Panc1 (cell line): ENCODE measurements at regions not wholly inside any gene's neighbourhood (a gene's known extent, or its start where the extent isn't known, plus 50 kb on each side); places are given as distances from the start of the nearest gene placed in this dataset.

Experiments
- CTCF ChIP-seq: fragments of 450-650 bp; IDR thresholded peaks from 2 replicates; pipeline ENCODE4 v1.5.1; 2017; ENCODE audit warnings: mild to moderate bottlenecking
- REST ChIP-seq, 2 experiments: IDR thresholded peaks; 2 replicates each; pipeline ENCODE4 v1.6.1; 2011 to 2012; ENCODE audit warnings: low read depth in 2 of 2, control low read depth in 1 of 2, low read length in 1 of 2, mild to moderate bottlenecking in 1 of 2, moderate library complexity in 1 of 2; ENCODE audit not compliant: insufficient read depth in 1 of 2
- SIN3A ChIP-seq: IDR thresholded peaks from 2 replicates; pipeline ENCODE4 v1.6.1; 2012; ENCODE audit warnings: low read depth, mild to moderate bottlenecking, low read length, moderate library complexity, borderline replicate concordance; ENCODE audit not compliant: insufficient read depth

GRCh38 chr13:63345835-63346234 is 1930.2 kb upstream of the PCDH20 start:
- TF ChIP-seq CTCF (no peak), SIN3A (no peak), REST (IDR thresholded peaks at IDR 0.05; ENCODE audit: insufficient read depth in 1 of 2, low read depth in 2 of 2, low read length in 1 of 2) (no peak)
